ENCODE measurements at regions not wholly inside any gene's neighbourhood (a gene's known extent, or its start where the extent isn't known, plus 50 kb on each side); places are given as distances from the start of the nearest gene placed in this dataset.

DNA sequence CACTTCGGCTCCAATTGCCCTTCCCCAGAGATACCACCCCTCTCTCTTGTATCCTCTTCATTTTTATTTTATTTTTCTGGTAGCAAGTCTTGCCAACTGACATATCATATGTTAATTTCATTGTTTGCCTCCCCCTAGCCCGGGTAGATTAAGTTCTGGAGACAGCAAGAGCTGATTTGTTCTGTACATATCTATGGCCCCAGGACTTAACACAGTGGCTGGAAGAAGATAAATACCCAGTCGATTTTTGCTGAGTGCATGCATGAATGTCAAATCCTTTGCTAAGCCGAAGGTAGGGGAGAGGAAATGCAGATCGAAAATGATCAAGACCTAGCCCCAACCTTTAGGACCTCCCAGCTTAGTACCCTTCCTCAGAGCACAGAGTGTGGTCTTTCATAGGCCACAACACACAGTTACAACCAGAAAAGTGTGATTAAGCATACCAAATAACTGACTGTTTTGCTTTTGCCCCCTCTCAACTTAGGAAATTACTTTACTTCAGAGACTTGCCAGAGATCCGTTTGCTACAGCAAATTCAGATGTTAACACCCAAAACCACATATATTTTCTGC lies 58.7 kb upstream of the KLF3 start:
- Mint-ChIP-seq H3K4me3 (no peak overlapping the region), H3K9me3 (peaks cover 0 to 7% (median 0%) of the 10 kb centered on the region in 7 donors), H3K27ac (peak overlapping the region in 2 of 6 donors; percentile 28 to 51), H3K36me3 (no peaks in the 10 kb centered on the region), H3K4me1 (peaks cover 4 to 6% (median 5%) of the 10 kb centered on the region in 3 donors), H3K27me3 (no peaks in the 10 kb centered on the region)
- DNase-seq (no peak), ATAC-seq (ENCODE audit: low read depth in 2 of 2) (no peak)

- ATAC-seq (ENCODE audit: low read depth in 2 of 2) = no peak
- H3K27ac Mint-ChIP-seq = peak overlapping the region in 3 of 6 donors; percentile 5 to 62 (median 5)
These were observed 58.0 kb upstream of the KLF3 start for GRCh38 chr4:38605753-38606586.

DNA sequence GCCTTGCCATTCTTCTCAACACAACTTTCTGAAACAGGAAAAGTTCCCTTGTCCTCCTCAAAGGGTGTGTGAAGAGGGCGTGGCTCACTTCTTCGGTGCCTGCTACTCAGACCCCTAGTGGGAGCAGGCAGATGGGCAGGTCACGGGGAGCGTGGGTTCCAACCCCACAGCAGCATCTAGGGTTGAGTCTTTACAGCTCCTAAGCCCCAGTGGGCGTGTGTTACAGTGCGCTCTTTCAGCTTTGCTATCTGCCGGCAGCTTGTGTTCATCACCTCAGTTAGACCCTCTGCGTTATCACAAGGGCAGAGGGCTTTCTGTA lies 57.5 kb upstream of the KLF3 start:
- H3K9me3 Mint-ChIP-seq = no peaks in the 10 kb centered on the region
- H3K27me3 Mint-ChIP-seq = no peaks in the 10 kb centered on the region
- DNase-seq = no peak
- no peak overlapping the region for H3K4me3 Mint-ChIP-seq
- H3K4me1 Mint-ChIP-seq = peaks cover 4 to 6% (median 5%) of the 10 kb centered on the region in 3 donors
- no peaks in the 10 kb centered on the region for H3K36me3 Mint-ChIP-seq
- no peak for ATAC-seq (ENCODE audit: low read depth in 2 of 2)
- peak overlapping the region in 2 of 6 donors; percentile 5 to 62 for H3K27ac Mint-ChIP-seq

More at GRCh38 chr4:38605753-38606586, 58.0 kb upstream of the KLF3 start:
- H3K27me3 Mint-ChIP-seq = no peaks in the 10 kb centered on the region
- peaks cover 4 to 6% (median 5%) of the 10 kb centered on the region in 3 donors for H3K4me1 Mint-ChIP-seq
- no peaks in the 10 kb centered on the region for H3K36me3 Mint-ChIP-seq
- DNase-seq = no peak
- peaks cover 0 to under 1% (median 0%) of the 10 kb centered on the region in 7 donors for H3K9me3 Mint-ChIP-seq
- H3K4me3 Mint-ChIP-seq = no peak overlapping the region

GRCh38 chr4:38609614-38610013 lies 54.4 kb upstream of the KLF3 start:
- Mint-ChIP-seq H3K36me3 (no peaks in the 10 kb centered on the region), H3K4me3 (no peak overlapping the region), H3K4me1 (peaks cover 4 to 6% (median 5%) of the 10 kb centered on the region in 3 donors), H3K27ac (peak overlapping the region in 2 of 6 donors; percentile 9 to 47), H3K9me3 (no peaks in the 10 kb centered on the region), H3K27me3 (no peaks in the 10 kb centered on the region)
- no peak for ATAC-seq (ENCODE audit: low read depth in 2 of 2)
- no peak for DNase-seq

- Mint-ChIP-seq H3K36me3 (no peaks in the 10 kb centered on the region), H3K27me3 (no peaks in the 10 kb centered on the region), H3K4me3 (no peak overlapping the region), H3K27ac (no peak overlapping the region), H3K4me1 (peaks cover 4 to 6% (median 5%) of the 10 kb centered on the region in 3 donors), H3K9me3 (no peaks in the 10 kb centered on the region)
- DNase-seq (no peak), ATAC-seq (ENCODE audit: low read depth in 2 of 2) (no peak)
These were observed 53.5 kb upstream of the KLF3 start for GRCh38 chr4:38610521-38610920.

GRCh38 chr4:38610966-38611431 lies 53.0 kb upstream of the KLF3 start:
- Mint-ChIP-seq H3K27me3 (no peaks in the 10 kb centered on the region), H3K4me3 (no peak overlapping the region), H3K27ac (peak overlapping the region in 2 of 6 donors; percentile 39 to 47), H3K9me3 (no peaks in the 10 kb centered on the region), H3K4me1 (peaks cover 4 to 8% (median 6%) of the 10 kb centered on the region in 3 donors), H3K36me3 (no peaks in the 10 kb centered on the region)
- DNase-seq (no peak), ATAC-seq (ENCODE audit: low read depth in 2 of 2) (no peak)

DNA sequence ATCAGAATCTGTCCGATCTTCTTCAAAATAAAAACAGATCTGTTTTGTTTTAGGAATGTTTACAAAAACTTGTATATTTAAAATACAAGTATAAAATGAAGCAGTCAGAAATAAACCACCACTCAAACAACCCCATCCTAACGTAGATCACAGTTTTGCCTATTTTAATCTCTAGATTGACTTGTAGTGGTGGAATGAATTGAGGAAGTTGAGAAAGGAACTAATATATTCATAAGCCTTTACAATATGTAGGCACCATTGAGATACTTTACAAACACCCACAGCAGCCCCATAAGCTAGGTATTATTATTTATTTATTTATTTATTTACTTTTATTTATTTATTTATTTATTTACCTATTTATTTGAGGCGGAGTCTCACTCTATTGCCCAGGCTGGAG lies 52.3 kb upstream of the KLF3 start:
- Mint-ChIP-seq H3K36me3 (no peaks in the 10 kb centered on the region), H3K27me3 (no peaks in the 10 kb centered on the region), H3K27ac (no peak overlapping the region), H3K4me1 (peaks cover 4 to 8% (median 6%) of the 10 kb centered on the region in 3 donors), H3K4me3 (no peak overlapping the region), H3K9me3 (no peaks in the 10 kb centered on the region)
- ATAC-seq (ENCODE audit: low read depth in 2 of 2) (no peak), DNase-seq (no peak)

DNA sequence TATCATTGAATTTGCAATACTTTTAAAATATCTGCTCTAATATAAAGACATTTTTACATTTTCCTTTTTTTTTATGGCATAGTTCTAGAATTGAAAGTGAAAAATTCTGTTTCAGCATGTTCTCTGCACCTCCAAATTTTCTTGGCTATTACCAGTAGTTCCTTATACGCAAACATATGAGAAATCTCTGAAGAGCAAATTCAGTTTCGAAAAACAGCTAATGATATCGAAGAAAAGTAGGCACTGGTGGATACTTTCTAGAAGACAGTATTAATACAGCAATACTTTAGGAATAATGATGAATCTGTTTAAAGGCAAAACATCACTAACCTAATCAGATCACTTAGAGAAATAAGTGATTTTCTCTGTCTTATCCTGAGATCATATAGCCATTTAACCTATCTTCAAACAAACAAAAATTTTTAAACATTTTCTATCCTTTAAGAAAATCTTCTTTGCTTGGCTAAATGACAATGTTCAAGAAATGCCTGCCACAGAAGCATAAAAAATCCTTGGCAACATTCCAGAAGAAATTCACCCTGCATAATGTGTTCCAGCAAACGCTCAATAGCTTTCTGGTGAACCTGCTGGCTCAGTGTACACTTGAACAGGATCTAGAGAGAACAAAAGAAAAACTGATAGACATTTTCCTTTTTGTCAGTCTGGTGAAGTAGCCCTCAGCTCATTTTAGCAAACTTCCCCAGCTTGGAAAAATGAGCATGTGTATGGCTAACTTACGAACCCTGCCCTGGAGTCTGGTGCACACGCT lies 51.2 kb upstream of the KLF3 start:
- Mint-ChIP-seq H3K27me3 (no peaks in the 10 kb centered on the region), H3K9me3 (no peaks in the 10 kb centered on the region), H3K36me3 (no peaks in the 10 kb centered on the region), H3K27ac (no peak overlapping the region), H3K4me1 (peaks cover 4 to 8% (median 6%) of the 10 kb centered on the region in 3 donors), H3K4me3 (no peak overlapping the region)
- DNase-seq (no peak), ATAC-seq (ENCODE audit: low read depth in 2 of 2) (no peak)

Data from naive B cell (primary cell).